Fibroblast of lung (primary cell): ENCODE measurements at regions not wholly inside any gene's neighbourhood (a gene's known extent, or its start where the extent isn't known, plus 50 kb on each side); places are given as distances from the start of the nearest gene placed in this dataset.

Experiments
- DNase-seq, 2 donors: peaks; one replicate each; pipeline versions ENCODE4 v3.0.0 to v3.0.0-alpha.2; 2010; ENCODE audit warnings: low read depth in 2 of 2
- H2AFZ ChIP-seq: 2 replicates; pipeline ENCODE4 v1.5.1; 2012; ENCODE audit warnings: low read length, control low read depth, inconsistent platforms
- H3K27ac ChIP-seq: 2 replicates; pipeline ENCODE4 v1.5.1; 2011; ENCODE audit warnings: low read length, control low read depth; ENCODE audit not compliant: insufficient read depth
- H3K27me3 ChIP-seq: 2 replicates; pipeline ENCODE4 v1.5.1; 2011; ENCODE audit warnings: mild to moderate bottlenecking, low read length; ENCODE audit not compliant: control insufficient read depth, insufficient read depth
- H3K36me3 ChIP-seq: 2 replicates; pipeline ENCODE4 v1.5.1; 2011; ENCODE audit warnings: low read length; ENCODE audit not compliant: control insufficient read depth, insufficient read depth
- H3K4me1 ChIP-seq: 2 replicates; pipeline ENCODE4 v1.5.1; 2011; ENCODE audit warnings: low read length; ENCODE audit not compliant: control insufficient read depth, insufficient read depth; ENCODE audit errors: extremely low read depth
- H3K4me2 ChIP-seq: 2 replicates; pipeline ENCODE4 v1.5.1; 2011; ENCODE audit warnings: low read length, control low read depth; ENCODE audit not compliant: insufficient read depth; ENCODE audit errors: extremely low read depth
- H3K4me3 ChIP-seq, 4 experiments: fragments of 200-600 bp in 1 of 4; sonication (generic) in 1 of 4; replicated peaks in 1 of 4; 2 replicates each; pipeline ENCODE4 v1.5.1; 2011 to 2016; ENCODE audit warnings: low read length in 4 of 4, low read depth in 3 of 4, mild to moderate bottlenecking in 3 of 4, control low read depth in 2 of 4, inconsistent platforms in 1 of 4, mixed read lengths in 1 of 4; ENCODE audit not compliant: insufficient read depth in 1 of 4; ENCODE audit errors: control extremely low read depth in 1 of 4
- H3K79me2 ChIP-seq: 2 replicates; pipeline ENCODE4 v1.5.1; 2012; ENCODE audit warnings: mild to moderate bottlenecking, low read length, inconsistent platforms; ENCODE audit not compliant: control insufficient read depth, insufficient read depth
- H3K9ac ChIP-seq: 2 replicates; pipeline ENCODE4 v1.5.1; 2011; ENCODE audit warnings: mild to moderate bottlenecking, low read length, control low read depth; ENCODE audit not compliant: insufficient read depth
- H3K9me3 ChIP-seq: 2 replicates; pipeline ENCODE4 v1.5.1; 2012; ENCODE audit warnings: low read depth, low read length; ENCODE audit not compliant: control insufficient read depth, insufficient read depth
- H4K20me1 ChIP-seq: 2 replicates; pipeline ENCODE4 v1.5.1; 2011; ENCODE audit warnings: low read length; ENCODE audit not compliant: control insufficient read depth, insufficient read depth; ENCODE audit errors: extremely low read depth
- CTCF ChIP-seq, 2 donors: IDR thresholded peaks in 1 of 2; conservative IDR thresholded peaks in 1 of 2; 1 replicate in 1 of 2; 2 replicates in 1 of 2; pipeline ENCODE4 v1.5.1; 2011 to 2012; ENCODE audit warnings: low read length in 2 of 2, control low read depth in 1 of 2, inconsistent platforms in 1 of 2, low read depth in 1 of 2, mild to moderate bottlenecking in 1 of 2
- EZH2 ChIP-seq: IDR thresholded peaks from 2 replicates; pipeline ENCODE4 v1.5.1; 2012; ENCODE audit warnings: low read length, control low read depth, mild to moderate bottlenecking; ENCODE audit errors: missing control alignments

DNA sequence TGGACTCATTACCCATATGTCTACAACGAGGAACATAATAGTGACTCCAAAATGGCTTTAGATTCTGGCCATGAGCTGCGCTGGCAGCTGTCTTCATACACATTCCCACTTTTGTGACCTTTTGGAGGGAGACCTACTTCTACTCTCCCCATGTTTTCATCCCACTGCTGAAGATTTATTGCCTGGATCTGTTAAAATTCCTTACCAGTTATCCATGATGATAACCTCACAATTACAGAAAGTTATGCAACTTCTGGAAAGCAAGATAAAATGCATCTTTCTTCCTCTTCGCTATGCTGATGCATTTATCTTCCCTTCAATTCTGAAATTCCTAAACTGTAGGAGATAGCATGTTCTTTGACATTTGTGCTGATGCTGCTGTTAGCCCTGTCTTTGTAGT, 855.3 kb downstream of the SLC4A3 start:
- H3K9ac ChIP-seq = no peak overlapping the region
- no peak for TF ChIP-seq EZH2
- TF ChIP-seq CTCF (conservative IDR thresholded peaks at IDR 0.05 in 1 of 2, IDR thresholded peaks at IDR 0.05 in 1 of 2; ENCODE audit: low read depth in 1 of 2, low read length in 2 of 2) = no peak
- H3K27me3 ChIP-seq = no peaks in the 10 kb centered on the region
- H3K79me2 ChIP-seq = no peaks in the 10 kb centered on the region
- no peak for DNase-seq
- no peaks in the 10 kb centered on the region for H3K36me3 ChIP-seq
- H4K20me1 ChIP-seq = no peaks in the 10 kb centered on the region
- no peaks in the 10 kb centered on the region for H3K4me1 ChIP-seq
- no peaks in the 10 kb centered on the region for H3K9me3 ChIP-seq
- no peak overlapping the region for H3K27ac ChIP-seq
- no peak overlapping the region for H3K4me2 ChIP-seq
- no peak overlapping the region for H2AFZ ChIP-seq
- H3K4me3 ChIP-seq = no peak overlapping the region

DNA sequence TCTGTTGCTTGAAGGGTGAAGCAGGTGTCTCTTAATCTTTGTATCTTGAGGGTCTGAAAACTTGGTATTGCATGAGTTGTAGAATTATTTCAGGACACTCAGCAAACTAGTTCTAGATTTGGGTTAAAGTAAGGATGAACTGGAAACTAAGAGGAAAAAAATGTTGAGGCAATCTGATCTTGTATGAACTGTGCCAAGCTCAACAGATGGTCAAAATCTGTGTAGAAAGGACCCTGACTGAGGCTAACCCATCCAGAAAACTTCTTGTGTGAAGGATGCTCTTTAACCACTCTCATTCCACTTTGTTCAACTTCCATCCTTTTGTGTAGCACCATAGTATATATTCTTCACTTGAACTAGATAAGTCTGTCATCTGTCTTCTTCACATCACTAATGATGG, 861.7 kb downstream of the SLC4A3 start:
- Histone ChIP-seq H3K79me2 (no peaks in the 10 kb centered on the region), H3K36me3 (no peaks in the 10 kb centered on the region), H3K27me3 (no peaks in the 10 kb centered on the region), H3K27ac (no peak overlapping the region), H4K20me1 (no peaks in the 10 kb centered on the region), H2AFZ (no peak overlapping the region), H3K9ac (no peak overlapping the region), H3K4me2 (no peak overlapping the region), H3K4me3 (no peak overlapping the region), H3K4me1 (no peaks in the 10 kb centered on the region), H3K9me3 (no peaks in the 10 kb centered on the region)
- no peak for TF ChIP-seq CTCF (conservative IDR thresholded peaks at IDR 0.05 in 1 of 2, IDR thresholded peaks at IDR 0.05 in 1 of 2; ENCODE audit: low read depth in 1 of 2, low read length in 2 of 2)
- no peak for TF ChIP-seq EZH2
- peak in 1 of 2 donors; percentile 30 for DNase-seq

GRCh38 chr2:220491670-220492069, 864.2 kb downstream of the SLC4A3 start:
- TF ChIP-seq EZH2 (no peak), CTCF (conservative IDR thresholded peaks at IDR 0.05 in 1 of 2, IDR thresholded peaks at IDR 0.05 in 1 of 2; ENCODE audit: low read depth in 1 of 2, low read length in 2 of 2) (no peak)

More at GRCh38 chr2:220491670-220492069, 864.2 kb downstream of the SLC4A3 start:
- Histone ChIP-seq H3K79me2 (no peaks in the 10 kb centered on the region), H3K27ac (no peak overlapping the region), H3K9me3 (no peaks in the 10 kb centered on the region), H2AFZ (peak overlapping the region; percentile 48), H3K9ac (no peak overlapping the region), H3K4me3 (no peak overlapping the region), H4K20me1 (no peaks in the 10 kb centered on the region), H3K27me3 (no peaks in the 10 kb centered on the region), H3K36me3 (no peaks in the 10 kb centered on the region), H3K4me1 (no peaks in the 10 kb centered on the region), H3K4me2 (no peak overlapping the region)
- DNase-seq = no peak
